SK-N-MC (cell line): ENCODE measurements at regions not wholly inside any gene's neighbourhood (a gene's known extent, or its start where the extent isn't known, plus 50 kb on each side); places are given as distances from the start of the nearest gene placed in this dataset.

Experiments used
- EZH2 ChIP-seq: fragments of 200-600 bp; sonication (generic); IDR thresholded peaks from one replicate; pipeline ENCODE4 v1.6.1; 2017; ENCODE audit warnings: antibody characterized with exemption
- POLR2AphosphoS5 ChIP-seq: IDR thresholded peaks from 2 replicates; pipeline ENCODE4 v1.6.1; 2012; ENCODE audit warnings: mild to moderate bottlenecking, low read depth, low read length, borderline replicate concordance

GRCh38 chr6:137999815-138000214, 107.4 kb downstream of the PERP start:
- no peak for TF ChIP-seq EZH2
- TF ChIP-seq POLR2AphosphoS5: no peak
